ENCODE measurements at regions not wholly inside any gene's neighbourhood (a gene's known extent, or its start where the extent isn't known, plus 50 kb on each side); places are given as distances from the start of the nearest gene placed in this dataset.

DNA sequence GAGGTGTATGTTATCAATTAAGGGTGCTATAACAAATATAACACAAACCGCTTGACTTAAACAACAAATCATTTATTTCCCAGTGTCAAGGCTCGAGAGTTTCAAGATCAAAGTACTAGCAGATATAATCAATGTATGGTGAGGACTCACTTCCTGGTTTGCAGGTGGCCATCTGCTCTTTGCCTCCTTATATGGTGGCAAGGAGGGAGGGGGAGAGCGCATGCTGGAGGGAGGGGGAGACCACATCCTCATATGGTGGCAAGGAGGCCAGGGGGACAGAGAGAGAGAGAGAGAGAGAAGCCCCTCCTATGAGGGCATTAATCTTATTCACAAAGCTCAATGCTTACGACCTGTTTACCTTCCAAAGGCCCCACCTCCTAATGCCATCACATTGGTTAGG is 372.3 kb upstream of the SPOCK3 start:
- no peaks in the 10 kb centered on the region; the same call in 1 of the 2 replicates for H3K27me3 Mint-ChIP-seq (ENCODE audit: low read depth)
- ChIA-PET POLR2A (no interaction called here), CTCF (no interaction called here)
- peaks cover 8% of the 10 kb centered on the region for H3K9me3 Mint-ChIP-seq
- no peak overlapping the region for H3K27ac Mint-ChIP-seq
- no peak for TF ChIP-seq ELF4 (CRISPR knock-in tag; IDR thresholded peaks at IDR 0.05; ENCODE audit: low read depth)
- TF ChIP-seq ERG (CRISPR knock-in tag; IDR thresholded peaks at IDR 0.05): no peak
- TF ChIP-seq GRHL2 (CRISPR knock-in tag; IDR thresholded peaks at IDR 0.05; ENCODE audit: insufficient replicate concordance, severe bottlenecking): no peak
- no peak for TF ChIP-seq TEAD1 (CRISPR knock-in tag; IDR thresholded peaks at IDR 0.05)
- TF ChIP-seq MAX (CRISPR knock-in tag; IDR thresholded peaks at IDR 0.05): no peak
- no peak for TF ChIP-seq NFATC4 (CRISPR knock-in tag; IDR thresholded peaks at IDR 0.05)
- no peak for TF ChIP-seq RELA (CRISPR knock-in tag; IDR thresholded peaks at IDR 0.05; ENCODE audit: borderline replicate concordance)
- no peak for TF ChIP-seq EMX1 (CRISPR knock-in tag; IDR thresholded peaks at IDR 0.05)
- TF ChIP-seq, protein P1, sequence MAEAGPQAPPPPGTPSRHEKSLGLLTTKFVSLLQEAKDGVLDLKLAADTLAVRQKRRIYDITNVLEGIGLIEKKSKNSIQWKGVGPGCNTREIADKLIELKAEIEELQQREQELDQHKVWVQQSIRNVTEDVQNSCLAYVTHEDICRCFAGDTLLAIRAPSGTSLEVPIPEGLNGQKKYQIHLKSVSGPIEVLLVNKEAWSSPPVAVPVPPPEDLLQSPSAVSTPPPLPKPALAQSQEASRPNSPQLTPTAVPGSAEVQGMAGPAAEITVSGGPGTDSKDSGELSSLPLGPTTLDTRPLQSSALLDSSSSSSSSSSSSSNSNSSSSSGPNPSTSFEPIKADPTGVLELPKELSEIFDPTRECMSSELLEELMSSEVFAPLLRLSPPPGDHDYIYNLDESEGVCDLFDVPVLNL (CRISPR knock-in tag; IDR thresholded peaks at IDR 0.05; ENCODE audit: borderline replicate concordance, low read depth): no peak
- DNase-seq (ENCODE audit: low spot score) (no peak), ATAC-seq (peak; percentile 71)
- no peaks in the 10 kb centered on the region for H3K4me1 Mint-ChIP-seq
- no peaks in the 10 kb centered on the region for H3K36me3 Mint-ChIP-seq
- H3K4me3 Mint-ChIP-seq: no peak overlapping the region

DNA sequence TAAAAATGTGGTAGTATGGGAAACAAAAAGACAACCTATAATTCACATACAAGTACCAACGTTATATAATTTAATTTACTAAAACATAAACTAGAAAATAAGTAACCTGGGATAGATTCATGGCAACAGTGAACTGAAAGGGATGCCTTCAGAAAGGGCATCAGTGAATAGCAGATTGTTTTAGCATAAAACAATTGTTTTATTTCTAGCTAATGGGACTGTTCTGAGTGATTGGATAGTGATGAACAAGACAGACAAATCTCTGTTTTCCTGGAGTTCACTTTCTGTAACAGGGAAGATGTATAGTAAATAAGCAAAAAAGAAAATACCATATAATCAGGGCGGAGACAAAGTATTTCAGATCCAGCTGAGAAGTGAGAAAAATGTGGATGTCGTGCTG is 379.1 kb upstream of the SPOCK3 start:
- H3K27me3 Mint-ChIP-seq (ENCODE audit: low read depth): peaks cover 3% of the 10 kb centered on the region; the same call in 1 of the 2 replicates
- ATAC-seq (no peak), DNase-seq (ENCODE audit: low spot score) (no peak)
- H3K4me3 Mint-ChIP-seq: no peak overlapping the region
- TF ChIP-seq, protein P2, sequence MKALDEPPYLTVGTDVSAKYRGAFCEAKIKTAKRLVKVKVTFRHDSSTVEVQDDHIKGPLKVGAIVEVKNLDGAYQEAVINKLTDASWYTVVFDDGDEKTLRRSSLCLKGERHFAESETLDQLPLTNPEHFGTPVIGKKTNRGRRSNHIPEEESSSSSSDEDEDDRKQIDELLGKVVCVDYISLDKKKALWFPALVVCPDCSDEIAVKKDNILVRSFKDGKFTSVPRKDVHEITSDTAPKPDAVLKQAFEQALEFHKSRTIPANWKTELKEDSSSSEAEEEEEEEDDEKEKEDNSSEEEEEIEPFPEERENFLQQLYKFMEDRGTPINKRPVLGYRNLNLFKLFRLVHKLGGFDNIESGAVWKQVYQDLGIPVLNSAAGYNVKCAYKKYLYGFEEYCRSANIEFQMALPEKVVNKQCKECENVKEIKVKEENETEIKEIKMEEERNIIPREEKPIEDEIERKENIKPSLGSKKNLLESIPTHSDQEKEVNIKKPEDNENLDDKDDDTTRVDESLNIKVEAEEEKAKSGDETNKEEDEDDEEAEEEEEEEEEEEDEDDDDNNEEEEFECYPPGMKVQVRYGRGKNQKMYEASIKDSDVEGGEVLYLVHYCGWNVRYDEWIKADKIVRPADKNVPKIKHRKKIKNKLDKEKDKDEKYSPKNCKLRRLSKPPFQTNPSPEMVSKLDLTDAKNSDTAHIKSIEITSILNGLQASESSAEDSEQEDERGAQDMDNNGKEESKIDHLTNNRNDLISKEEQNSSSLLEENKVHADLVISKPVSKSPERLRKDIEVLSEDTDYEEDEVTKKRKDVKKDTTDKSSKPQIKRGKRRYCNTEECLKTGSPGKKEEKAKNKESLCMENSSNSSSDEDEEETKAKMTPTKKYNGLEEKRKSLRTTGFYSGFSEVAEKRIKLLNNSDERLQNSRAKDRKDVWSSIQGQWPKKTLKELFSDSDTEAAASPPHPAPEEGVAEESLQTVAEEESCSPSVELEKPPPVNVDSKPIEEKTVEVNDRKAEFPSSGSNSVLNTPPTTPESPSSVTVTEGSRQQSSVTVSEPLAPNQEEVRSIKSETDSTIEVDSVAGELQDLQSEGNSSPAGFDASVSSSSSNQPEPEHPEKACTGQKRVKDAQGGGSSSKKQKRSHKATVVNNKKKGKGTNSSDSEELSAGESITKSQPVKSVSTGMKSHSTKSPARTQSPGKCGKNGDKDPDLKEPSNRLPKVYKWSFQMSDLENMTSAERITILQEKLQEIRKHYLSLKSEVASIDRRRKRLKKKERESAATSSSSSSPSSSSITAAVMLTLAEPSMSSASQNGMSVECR (CRISPR knock-in tag; IDR thresholded peaks at IDR 0.05; ENCODE audit: borderline replicate concordance): no peak
- TF ChIP-seq NR1H2 (CRISPR knock-in tag; IDR thresholded peaks at IDR 0.05) (no peak), JUN (CRISPR knock-in tag; IDR thresholded peaks at IDR 0.05) (no peak), PRDM15 (CRISPR knock-in tag; IDR thresholded peaks at IDR 0.05) (no peak), ATF1 (CRISPR knock-in tag; IDR thresholded peaks at IDR 0.05) (no peak), NFE2L1 (CRISPR knock-in tag; IDR thresholded peaks at IDR 0.05) (no peak), USF1 (CRISPR knock-in tag; IDR thresholded peaks at IDR 0.05) (no peak), SP1 (CRISPR knock-in tag; conservative IDR thresholded peaks at IDR 0.05) (no peak), GABPB1 (CRISPR knock-in tag; IDR thresholded peaks at IDR 0.05) (no peak)
- TF ChIP-seq, protein P3, sequence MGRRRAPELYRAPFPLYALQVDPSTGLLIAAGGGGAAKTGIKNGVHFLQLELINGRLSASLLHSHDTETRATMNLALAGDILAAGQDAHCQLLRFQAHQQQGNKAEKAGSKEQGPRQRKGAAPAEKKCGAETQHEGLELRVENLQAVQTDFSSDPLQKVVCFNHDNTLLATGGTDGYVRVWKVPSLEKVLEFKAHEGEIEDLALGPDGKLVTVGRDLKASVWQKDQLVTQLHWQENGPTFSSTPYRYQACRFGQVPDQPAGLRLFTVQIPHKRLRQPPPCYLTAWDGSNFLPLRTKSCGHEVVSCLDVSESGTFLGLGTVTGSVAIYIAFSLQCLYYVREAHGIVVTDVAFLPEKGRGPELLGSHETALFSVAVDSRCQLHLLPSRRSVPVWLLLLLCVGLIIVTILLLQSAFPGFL (CRISPR knock-in tag; IDR thresholded peaks at IDR 0.05; ENCODE audit: borderline replicate concordance): no peak
- TF ChIP-seq, protein P4, sequence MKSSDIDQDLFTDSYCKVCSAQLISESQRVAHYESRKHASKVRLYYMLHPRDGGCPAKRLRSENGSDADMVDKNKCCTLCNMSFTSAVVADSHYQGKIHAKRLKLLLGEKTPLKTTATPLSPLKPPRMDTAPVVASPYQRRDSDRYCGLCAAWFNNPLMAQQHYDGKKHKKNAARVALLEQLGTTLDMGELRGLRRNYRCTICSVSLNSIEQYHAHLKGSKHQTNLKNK (CRISPR knock-in tag; IDR thresholded peaks at IDR 0.05): no peak
- H3K27ac Mint-ChIP-seq: no peak overlapping the region
- CTCF ChIA-PET: no interaction called here
- H3K4me1 Mint-ChIP-seq: no peaks in the 10 kb centered on the region
- peaks cover 23% of the 10 kb centered on the region for H3K9me3 Mint-ChIP-seq
- POLR2A ChIA-PET: no interaction called here
- H3K36me3 Mint-ChIP-seq: peaks cover 4% of the 10 kb centered on the region; the same call in 1 of the 2 replicates
